AML-193 (cell line): ENCODE measurements at regions not wholly inside any gene's neighbourhood (a gene's known extent, or its start where the extent isn't known, plus 50 kb on each side); places are given as distances from the start of the nearest gene placed in this dataset.
A peak's percentile ranks its signal among the peaks of the same experiment; 100 is the strongest.

Experiments used
- DNase-seq, 2 experiments: peaks; one replicate each; lab custom pipeline; 2025; lab: John Stamatoyannopoulos, UW

DNA sequence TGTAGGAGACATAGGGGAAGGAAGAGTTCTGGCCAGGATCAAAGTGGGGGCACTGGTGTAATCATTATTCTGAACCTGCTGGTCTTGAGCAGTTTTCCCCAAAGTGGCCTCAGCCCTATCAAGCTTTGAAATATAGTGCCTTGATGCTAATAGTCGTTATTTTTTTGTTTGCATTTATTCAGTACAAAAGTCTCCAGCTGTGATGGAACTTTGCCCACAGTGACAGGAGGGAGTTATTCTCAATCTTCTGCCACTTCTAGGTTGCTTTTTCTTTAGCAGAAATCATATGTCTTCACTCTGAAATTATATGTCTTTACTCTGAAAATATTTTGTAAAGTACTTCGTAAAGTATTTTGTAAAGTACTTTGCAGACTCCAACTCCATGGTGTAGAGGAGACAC, 93.1 kb downstream of the FAT3 start:
- no peak for DNase-seq

DNA sequence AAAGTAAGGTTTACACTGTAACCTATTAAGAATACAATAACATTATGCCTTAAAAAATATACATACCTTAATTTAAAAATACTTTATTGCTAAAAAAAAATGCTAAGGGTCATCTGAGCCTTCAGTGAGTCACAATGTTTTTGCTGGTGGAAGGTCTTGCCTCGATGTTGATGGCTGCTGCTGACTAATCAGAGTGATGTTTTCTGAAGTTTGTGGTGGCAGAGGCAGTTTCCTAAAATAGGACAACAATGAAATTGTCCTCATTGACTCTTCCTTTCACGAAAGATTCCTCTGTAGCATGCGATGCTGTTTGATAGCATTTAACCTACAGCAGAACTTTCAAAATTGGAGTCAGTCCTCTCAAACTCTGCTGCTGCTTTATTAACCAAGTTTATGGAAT, 97.6 kb downstream of the FAT3 start:
- DNase-seq = no peak

GRCh38 chr11:92324890-92325289, 100.3 kb downstream of the FAT3 start:
- DNase-seq = no peak

- DNase-seq = no peak
These were observed 100.8 kb downstream of the FAT3 start for GRCh38 chr11:92325416-92325815.

GRCh38 chr11:92329137-92329536, 104.5 kb downstream of the FAT3 start:
- no peak for DNase-seq

- DNase-seq = no peak
These were observed 105.0 kb downstream of the FAT3 start for GRCh38 chr11:92329646-92330045.

DNA sequence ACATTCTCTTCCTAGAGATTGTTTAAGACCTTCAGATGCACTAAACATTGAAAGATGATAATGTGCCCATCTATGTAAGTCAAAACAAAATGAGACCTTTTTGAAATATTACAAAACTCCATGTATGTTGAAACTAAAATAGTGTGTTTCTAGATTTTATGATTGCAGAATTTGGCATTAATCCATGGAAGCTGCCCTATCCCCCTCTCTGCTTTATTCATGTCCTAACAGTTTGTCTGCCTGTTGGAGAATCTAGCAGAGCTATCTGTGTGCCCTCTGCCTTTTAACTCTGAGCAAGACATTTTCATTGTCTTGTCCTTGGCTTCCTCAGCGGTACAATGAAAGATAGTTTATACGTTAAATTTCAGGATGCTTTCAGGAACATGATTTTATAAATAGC, 105.5 kb downstream of the FAT3 start:
- DNase-seq = no peak

- no peak for DNase-seq
These were observed 108.4 kb downstream of the FAT3 start for GRCh38 chr11:92332986-92333385.

DNA sequence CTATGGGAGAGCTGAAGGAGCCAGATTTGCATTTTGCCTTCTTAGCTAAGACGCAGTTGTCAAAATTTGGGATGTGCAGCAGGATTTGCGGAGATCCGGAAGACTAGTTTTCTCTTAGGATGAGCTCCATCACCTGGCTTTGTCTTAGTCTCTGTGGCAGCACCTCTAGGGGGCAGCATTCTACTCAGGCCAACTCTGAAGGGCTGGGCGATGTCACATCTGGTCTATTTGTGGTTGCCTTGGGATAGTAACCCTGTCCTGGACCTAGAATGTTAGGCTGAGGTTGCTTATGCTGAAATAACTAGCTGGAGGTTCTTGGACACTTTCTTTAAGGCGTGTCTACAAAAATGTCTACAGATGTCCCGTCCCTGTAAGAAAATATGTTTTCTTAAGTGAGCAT, 116.2 kb downstream of the FAT3 start:
- peak; percentile 5 to 7 for DNase-seq

- DNase-seq = no peak
These were observed 117.6 kb downstream of the FAT3 start for GRCh38 chr11:92342034-92342720.

- no peak for DNase-seq
These were observed 118.3 kb downstream of the FAT3 start for GRCh38 chr11:92342886-92343285.

DNA sequence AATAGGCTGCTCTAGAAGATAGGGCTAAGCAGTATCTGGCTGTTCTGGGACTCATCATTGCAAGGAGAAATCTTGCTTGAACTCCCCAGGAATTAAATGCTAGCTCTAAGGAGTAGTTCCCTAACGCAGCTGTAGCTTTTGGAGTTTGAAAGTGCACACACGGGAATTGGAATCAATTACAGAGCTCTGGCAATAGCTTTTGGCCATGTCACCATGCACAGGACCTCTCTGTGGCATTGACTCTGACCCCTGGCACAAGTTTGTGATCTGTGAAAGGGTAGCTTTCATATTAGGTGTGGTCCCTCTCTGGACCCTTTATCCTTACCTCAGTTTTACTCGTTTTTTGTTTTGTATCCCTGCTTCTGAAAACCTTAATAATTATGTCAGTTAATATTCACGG, 121.6 kb downstream of the FAT3 start:
- DNase-seq = no peak

- DNase-seq = no peak
These were observed 122.8 kb downstream of the FAT3 start for GRCh38 chr11:92347454-92347853.

DNA sequence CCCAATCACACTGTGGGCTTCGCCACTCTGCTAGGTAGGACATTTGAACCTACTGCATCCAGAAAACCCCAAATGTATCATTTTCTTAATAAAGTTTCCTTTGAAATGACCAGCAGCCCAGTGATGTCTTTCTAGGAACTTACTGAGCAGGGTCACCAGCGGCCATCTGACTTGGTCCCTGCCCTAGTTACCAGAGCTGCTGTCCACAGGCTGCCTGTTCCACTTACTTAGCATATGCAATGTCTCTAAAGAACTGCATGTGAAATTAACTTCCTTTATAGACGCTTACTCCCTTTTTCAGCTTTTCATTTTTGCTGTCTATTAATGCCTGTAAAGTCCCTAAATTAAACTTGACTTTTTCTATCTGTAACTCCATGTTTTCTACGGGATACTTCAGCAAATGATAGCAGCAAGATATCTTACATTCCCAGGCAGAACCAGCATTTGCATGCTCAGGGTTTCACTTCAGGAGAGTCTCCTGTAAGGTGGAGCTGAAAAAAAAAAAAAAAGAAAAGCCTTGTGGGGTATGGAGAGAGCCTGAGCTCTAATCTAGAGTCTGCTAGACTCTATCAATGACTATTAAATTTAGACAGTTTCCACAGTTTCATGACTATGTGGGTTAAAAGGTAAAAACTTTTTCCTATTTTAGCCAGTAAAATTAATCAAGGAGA, 125.0 kb downstream of the FAT3 start:
- no peak for DNase-seq

- no peak for DNase-seq
These were observed 132.7 kb downstream of the FAT3 start for GRCh38 chr11:92357344-92357743.

DNA sequence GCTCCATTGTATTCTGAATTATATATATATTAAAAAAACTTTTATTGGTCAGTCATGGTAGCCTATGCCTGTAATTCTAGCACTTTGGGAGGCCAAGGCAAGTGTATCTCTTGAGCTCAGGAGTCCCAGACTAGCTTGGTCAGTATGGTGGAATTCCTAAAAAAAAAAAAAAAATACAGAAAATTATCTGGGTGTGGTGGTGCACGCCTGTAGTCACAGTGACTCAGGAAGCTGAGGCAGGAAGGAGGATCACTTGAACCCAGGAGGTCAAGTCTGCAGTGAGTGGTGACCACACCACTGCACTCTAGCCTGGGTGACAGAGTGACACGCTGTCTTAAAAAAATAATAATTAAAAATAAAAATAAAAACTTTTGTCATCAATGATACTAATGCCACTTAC, 133.2 kb downstream of the FAT3 start:
- no peak for DNase-seq

DNA sequence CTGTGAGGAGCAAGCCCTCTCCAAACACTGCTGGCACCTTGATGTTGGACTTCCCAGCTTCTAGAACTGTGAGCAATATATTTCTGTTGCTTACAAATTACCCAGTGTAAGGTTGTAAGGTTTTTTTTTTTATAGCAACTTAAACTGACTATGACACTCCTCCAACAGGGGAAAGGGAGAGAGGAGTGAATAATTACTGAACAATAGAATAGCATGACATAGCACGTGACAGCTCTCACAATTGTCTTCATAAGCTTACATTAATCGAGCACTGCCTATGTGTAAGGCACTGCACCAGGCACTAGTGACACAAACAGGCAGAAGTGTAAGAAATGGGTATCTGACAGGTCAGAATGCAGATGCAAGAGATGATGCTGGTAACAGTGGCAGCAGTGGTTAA, 136.9 kb downstream of the FAT3 start:
- no peak for DNase-seq

- DNase-seq = no peak
These were observed 138.4 kb downstream of the FAT3 start for GRCh38 chr11:92362989-92363388.

DNA sequence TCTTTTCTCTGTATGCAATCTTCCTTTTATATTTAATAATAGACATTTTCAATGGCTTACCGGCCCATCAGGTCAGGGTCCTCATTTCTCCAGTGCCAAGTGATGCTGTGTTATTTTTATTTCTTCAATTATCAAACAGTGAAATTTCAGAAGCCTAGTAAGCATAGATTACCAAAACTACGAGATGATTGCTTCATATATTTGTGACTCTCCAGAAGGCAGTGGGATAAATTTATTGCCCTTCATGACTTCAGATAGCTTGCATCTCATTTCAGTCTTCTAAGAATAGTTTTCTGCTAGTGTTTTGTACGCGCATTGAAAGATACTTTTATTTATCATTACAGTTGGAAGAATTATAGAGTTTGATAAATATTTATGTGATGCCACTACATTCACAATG, 139.6 kb downstream of the FAT3 start:
- DNase-seq = no peak

DNA sequence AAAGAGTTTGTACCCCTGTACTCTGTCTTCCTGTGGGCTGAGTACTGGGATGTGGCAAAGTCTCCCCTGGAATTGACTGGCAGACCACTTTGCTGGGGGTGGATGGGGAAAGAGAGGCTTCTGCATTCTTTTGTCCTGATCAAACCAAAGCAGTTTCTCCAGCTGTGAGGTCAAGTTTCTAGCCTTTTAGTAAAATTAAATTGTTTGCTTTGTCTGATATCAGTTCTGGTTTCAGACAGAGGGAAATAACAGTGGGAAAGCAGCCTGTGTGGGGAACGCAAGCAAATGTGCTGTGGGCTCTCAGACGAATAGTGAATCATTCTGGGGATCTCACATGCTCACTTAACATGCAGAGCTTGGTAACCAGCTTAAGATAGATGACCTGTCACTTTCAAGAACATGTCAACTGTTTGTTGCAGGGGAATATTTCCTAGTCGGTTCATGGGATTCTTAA, 151.6 kb downstream of the FAT3 start:
- no peak for DNase-seq

DNA sequence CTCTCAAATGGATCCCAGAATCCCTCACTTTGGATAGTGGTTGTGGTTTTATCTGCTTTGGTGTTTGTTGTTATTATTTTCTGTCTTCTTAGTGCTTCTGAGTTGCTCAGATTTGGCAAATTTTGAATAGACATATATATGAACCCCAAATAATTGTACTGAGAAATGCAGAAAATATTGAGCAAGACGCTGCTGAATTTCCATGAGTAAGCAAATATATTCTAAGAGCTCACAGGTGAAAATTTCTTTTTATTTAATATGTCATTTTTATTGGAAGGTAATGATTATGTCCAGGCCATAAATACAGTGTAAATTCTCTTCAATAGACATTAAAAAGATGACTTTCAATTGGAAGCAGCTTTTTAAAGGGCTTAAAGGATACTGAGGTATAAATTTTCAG, 152.1 kb downstream of the FAT3 start:
- no peak for DNase-seq

- no peak for DNase-seq
These were observed 156.3 kb downstream of the FAT3 start for GRCh38 chr11:92380882-92381281.

- no peak for DNase-seq
These were observed 157.7 kb downstream of the FAT3 start for GRCh38 chr11:92382311-92382710.

- DNase-seq = no peak
These were observed 158.8 kb downstream of the FAT3 start for GRCh38 chr11:92383430-92383829.
